ENCODE measurements at regions not wholly inside any gene's neighbourhood (a gene's known extent, or its start where the extent isn't known, plus 50 kb on each side); places are given as distances from the start of the nearest gene placed in this dataset.
"Not testable (repeated sequence)": the region's sequence is repeated elsewhere in the genome, so short reads cannot be mapped to it uniquely, and the experiment has no call there.

- DNase-seq, result no peak
Observed at GRCh38 chr9:36521148-36521547, 51.5 kb upstream of the MELK start.

GRCh38 chr9:36517131-36517530, 55.6 kb upstream of the MELK start:
- DNase-seq, result no peak

DNA sequence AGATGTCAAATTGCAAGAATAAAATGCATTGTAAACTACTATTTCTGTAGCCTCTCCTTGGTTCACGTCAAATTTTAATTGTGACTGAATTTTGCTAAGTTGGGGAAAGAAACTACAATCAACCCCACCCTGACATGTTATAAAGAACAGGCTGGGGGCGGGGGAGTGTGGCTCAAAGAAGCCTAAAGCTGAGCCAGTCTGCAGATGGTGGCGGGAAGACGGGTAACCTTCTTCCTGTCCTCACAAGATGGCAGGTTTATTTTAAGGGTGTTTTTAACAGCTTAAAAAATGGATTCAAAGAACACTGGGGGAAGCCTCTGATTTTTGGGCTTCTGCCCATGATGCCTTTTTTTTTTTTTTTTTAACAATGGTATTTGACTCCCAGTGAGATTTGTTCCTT, 68.5 kb upstream of the MELK start:
- no peak for DNase-seq

DNA sequence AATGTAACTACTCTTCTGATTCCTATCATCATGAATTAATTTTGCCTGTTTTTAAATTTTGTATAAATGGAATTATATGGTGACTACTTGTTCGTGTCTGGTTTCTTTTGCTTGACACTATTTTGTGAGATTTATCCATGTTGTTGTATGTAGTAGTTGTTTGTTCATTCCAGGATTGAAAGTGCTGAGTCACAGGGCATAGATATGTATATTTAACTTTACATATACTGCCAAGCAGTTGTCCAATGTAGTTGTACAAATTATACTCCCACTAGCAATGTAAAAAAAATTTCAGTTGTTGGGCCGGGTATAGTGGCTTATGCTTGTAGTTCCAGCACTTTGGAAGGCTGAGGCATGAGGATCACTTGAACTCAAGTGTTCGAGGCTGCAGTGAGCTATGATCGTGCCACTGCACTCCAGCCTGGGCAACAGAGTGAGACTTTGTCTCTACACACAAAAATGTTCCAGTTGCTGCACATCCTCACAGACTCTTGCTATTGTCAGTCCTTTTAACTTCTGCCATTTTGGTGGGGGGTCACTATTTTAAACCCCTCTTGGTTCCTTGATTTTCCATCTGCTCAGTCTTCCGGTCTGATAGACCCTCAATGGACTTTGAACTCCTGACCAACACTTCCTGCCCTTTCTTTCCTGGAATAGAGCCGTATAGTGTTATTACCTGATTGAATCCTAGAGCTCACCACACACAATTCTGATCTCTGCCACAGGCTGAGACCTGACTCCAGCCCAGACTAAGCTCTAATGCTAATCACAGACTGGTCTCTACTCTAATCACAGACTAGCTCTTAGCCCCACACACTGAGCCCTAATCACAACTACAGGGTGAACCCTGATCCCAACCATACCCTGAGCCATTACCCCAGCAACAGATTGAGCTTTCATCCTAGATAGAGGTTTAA, 69.3 kb upstream of the MELK start:
- no peak for DNase-seq

GRCh38 chr9:36501727-36502126, 71.0 kb upstream of the MELK start:
- DNase-seq, result no peak

DNA sequence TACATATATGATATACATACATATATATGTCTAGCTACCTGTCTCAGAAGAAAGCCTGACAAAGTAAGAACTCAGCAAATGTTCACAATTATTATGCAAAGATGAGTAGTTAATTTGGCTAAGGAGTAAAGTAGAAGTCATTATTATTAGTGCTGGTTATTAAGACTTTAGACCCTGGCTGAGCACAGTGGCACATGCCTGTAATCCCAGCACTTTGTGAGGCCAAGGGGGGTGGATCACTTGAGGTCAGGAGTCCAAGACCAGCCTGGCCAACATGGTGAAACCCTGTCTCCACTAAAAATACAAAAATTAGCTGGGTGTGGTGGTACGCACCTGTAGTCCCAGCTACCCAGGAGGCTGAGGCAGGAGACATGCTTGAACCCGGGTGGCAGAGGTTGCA, 71.8 kb upstream of the MELK start:
- not testable (repeated sequence) for DNase-seq

DNA sequence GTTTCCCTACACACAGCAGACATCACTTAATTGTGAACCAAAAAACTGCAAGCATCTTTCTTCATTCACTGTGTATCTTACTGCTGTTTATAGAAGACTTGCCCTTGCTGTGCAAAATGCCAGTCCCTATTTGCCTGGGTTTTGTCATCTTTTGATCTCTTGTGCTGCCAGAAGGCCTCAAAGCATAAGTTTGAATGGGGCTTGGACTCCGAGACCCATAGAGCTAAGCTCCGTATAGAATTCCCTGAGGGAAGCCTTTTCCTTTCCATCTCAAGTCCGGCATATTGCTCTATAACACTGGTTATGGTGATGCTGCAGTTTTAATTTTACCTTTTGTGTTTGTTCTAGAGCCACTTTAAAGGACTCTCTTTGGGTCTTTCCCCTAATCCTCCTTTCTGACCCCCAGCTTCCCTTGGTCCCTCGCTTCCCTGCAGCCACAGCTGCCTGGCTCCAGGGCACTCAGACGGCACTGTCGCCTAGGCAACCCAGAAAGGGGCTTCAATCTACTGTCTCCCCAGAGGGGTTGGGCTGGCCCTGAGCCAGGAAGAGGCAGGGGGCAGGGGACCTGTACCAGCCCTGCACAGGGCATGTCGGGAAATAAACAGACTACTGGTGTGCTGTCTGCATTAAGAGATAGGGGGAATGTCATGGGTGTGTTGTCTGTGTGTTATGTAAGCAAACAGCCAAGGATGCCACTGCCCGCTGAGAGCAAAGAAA, 73.4 kb upstream of the MELK start:
- DNase-seq, result no peak

DNA sequence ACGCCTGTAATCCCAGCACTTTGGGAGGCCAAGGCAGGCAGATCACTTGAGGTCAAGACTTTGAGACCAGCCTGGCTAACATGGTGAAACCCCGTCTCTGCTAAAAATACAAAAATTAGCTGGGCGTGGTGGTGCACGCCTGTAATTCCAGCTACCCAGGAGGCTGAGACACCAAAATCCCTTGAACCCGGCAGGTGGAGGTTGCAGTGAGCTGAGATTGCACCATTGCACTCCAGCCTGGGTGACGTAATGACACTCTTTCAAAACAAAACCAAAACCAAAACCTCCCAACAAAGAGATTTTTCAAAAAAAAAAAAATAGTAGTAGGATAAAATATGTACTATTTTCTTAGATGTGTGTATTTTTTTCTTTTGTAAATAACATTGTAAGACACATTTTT, 79.1 kb upstream of the MELK start:
- peak; percentile 70 for DNase-seq

GRCh38 chr9:36492865-36493264, 79.8 kb upstream of the MELK start:
- peak; percentile 58 for DNase-seq

GRCh38 chr9:36489453-36489852, 83.2 kb upstream of the MELK start:
- DNase-seq, result no peak

GRCh38 chr9:36488389-36488756, 84.3 kb upstream of the MELK start:
- no peak for DNase-seq

DNA sequence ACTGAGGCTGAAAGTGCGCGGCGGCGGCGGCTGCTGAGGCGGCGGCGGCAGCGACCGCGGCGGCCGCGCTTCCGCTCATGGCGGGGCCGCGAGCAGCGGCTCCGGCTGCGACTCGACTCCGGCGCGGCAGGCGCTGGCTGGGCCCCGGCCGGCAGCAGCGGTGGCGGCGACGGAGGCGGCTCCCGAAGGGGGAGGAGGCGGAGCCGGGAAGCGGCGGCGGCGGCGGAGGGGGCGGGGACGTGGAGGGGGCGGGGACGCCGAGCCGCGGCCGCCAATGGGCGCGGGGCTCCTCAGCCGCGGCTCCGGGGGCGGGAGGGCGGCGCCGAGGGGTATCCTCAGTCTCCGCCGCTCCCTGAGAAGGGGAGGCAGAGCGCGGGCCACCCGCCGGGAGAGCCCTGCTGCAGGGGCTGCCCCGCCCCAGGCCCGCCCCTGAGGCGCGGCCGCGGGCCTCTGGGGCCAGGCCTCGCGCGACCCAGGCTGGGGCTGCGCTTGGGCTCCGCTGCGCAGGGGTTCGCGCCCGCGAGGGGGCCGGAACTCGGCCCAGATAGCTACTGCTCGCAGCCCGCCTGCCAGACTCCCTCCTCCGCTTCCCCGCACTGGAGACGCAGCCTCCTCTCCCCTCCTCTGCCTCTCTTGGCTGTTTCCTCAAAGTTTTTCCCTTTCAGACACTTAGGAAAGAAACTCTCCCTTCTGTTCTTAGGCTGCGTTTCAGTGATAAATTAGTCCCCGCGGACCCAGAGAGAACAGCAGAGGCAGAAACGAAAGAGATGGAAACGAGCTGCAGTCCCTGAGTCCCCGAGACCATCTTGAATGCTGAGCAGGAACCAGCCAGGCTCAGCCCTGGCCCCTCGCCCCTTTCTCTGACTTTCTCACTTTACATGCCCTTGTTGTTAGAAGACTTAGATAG, 85.0 kb upstream of the MELK start:
- peak; percentile 93 for DNase-seq

GRCh38 chr9:36486933-36487481, 85.7 kb upstream of the MELK start:
- peak; percentile 59 for DNase-seq

DNA sequence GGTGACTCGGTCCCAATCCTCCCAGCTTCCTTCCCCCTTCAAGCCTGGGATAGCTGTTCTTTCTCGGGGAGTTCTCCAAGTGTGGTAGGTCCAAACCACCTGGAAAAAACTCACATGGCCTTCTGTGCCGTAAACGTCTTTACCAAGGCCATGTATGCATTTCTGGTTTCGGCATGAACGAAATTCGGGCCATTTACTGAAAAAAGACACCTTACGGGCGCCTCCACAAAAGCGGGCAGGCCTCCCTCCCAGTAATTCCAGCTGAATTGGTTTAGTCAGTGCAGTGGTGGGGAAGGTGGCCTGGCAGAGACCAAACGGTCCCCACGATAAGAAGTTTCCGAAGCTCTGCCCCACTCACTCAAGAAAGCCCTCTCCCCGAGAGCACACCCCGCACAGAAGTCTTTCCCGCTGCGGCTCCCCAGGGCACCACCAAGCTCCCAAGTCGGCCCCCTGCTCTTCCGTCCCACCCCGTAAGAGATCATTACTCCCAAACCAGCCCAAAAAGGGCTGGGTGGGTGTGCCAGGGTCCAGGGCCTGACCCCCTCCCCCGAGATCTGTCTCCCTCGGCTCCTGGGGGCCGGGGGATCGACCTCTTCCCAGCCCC, 86.3 kb upstream of the MELK start:
- no peak for DNase-seq

- no peak for DNase-seq
Observed at GRCh38 chr9:36485647-36486328, 85.7 kb upstream of the RNF38 start.

- DNase-seq, result no peak
Observed at GRCh38 chr9:36484124-36484523, 84.1 kb upstream of the RNF38 start.

- no peak for DNase-seq
Observed at GRCh38 chr9:36479101-36479500, 79.0 kb upstream of the RNF38 start.

DNA sequence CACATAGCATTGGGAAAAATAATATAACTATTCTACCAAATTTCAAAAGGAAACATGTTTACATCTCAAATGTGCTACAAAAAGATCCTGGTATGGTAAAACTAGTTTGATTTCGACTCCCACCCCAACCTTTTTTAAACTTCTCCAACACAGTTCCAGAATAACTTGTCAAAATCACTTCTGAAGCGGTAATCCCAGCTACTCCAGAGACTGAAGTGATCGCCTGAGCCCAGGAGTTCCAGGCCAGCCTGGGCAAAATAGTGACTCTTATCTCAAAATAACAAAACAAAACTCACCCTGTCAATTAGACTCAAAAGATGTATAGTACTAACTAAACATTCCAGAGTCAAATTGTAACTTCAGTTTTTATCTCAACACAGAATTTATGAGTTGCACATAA, 71.3 kb upstream of the RNF38 start:
- no peak for DNase-seq

DNA sequence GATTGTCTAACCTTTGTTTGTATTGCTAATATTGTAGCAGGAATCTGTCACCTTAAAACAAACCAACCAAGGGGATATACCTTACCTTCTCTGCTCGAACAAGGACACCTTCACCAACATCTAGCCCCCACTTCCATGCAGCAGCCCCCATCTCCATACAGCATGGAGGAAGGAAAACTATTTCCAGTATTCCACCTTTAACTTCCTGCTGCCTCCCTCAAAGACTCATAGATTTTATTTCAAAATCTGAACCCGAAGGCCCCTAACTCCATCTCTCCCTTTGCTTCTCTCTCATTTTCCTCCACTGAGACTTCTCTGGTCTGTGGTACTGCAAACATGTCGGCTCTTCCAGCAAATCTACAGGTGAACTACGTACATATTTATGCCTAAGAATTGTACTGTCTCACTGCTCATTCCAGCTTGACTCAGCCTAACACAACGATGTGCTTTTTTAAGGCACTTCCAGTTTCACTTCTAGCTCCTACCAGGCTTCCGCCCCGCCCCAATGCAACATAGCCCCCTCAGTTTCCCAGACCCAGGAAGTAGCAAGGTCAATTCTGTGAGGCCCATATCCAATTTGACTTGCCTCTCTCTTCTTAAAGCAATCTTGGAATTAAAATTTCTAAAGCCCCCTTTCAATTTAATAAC, 70.7 kb upstream of the RNF38 start:
- DNase-seq, result peak; percentile 80

GRCh38 chr9:36463467-36463866, 63.4 kb upstream of the RNF38 start:
- no peak for DNase-seq

DNA sequence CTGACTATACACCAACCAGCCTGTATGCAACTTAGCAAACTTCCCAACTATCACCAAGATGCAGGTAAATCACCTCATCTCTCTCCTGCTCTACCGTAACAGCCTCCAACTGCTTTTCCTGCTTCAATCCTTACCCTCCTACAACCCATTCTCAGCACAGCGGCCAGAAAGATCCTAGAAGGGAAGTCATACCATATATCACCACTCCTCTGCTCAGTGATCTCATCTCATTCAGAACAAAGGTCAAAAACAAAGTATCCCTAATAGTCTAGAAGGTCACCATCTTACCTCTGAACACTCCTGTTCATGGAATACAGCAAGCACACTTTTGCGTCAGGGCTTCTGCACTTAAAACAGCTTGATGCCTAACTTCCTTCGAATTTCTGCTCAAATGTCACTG, 62.2 kb upstream of the RNF38 start:
- DNase-seq, result no peak

Measured in CD4-positive, alpha-beta T cell treated with Interleukin-17A for 1 hour (primary cell).